Neural progenitor cell (in vitro differentiated cells): ENCODE measurements at regions not wholly inside any gene's neighbourhood (a gene's known extent, or its start where the extent isn't known, plus 50 kb on each side); places are given as distances from the start of the nearest gene placed in this dataset.
A peak's percentile ranks its signal among the peaks of the same experiment; 100 is the strongest.

Experiments used
- DNase-seq: peaks from one replicate; pipeline ENCODE4 v3.0.0-alpha.2; 2016; ENCODE audit warnings: low spot score
- H2AFZ ChIP-seq: fragments of 200-600 bp; sonication (generic); replicated peaks from 2 replicates; pipeline ENCODE4 v1.6.1; 2016; ENCODE audit warnings: antibody characterized with exemption
- H3F3A ChIP-seq: fragments of 200-600 bp; sonication (generic); 2 replicates; pipeline ENCODE4 v1.6.1; 2016; ENCODE audit warnings: antibody characterized with exemption, low read depth
- H3K27ac ChIP-seq: fragments of 200-600 bp; sonication (generic); 2 replicates; pipeline ENCODE4 v1.5.1; 2016; ENCODE audit warnings: mild to moderate bottlenecking
- H3K27me3 ChIP-seq: fragments of 200-600 bp; sonication (generic); 2 replicates; pipeline ENCODE4 v1.6.1; 2016; ENCODE audit warnings: mild to moderate bottlenecking, moderate library complexity
- H3K36me3 ChIP-seq: fragments of 200-600 bp; sonication (generic); 2 replicates; pipeline ENCODE4 v1.5.1; 2016
- H3K4me1 ChIP-seq: fragments of 200-600 bp; sonication (generic); 2 replicates; pipeline ENCODE4 v1.6.1; 2016; ENCODE audit warnings: mixed run types
- H3K4me2 ChIP-seq: fragments of 200-600 bp; sonication (generic); 2 replicates; pipeline ENCODE4 v1.6.1; 2016
- H3K4me3 ChIP-seq: fragments of 200-600 bp; sonication (generic); 2 replicates; pipeline ENCODE4 v1.5.1; 2016
- H3K79me2 ChIP-seq: fragments of 200-600 bp; sonication (generic); 2 replicates; pipeline ENCODE4 v1.6.1; 2016; ENCODE audit warnings: low read depth
- H3K9ac ChIP-seq: fragments of 200-600 bp; sonication (generic); 2 replicates; pipeline ENCODE4 v1.6.1; 2016
- H3K9me3 ChIP-seq: fragments of 200-600 bp; sonication (generic); 2 replicates; pipeline ENCODE4 v1.5.1; 2016; ENCODE audit warnings: low read depth
- H4K20me1 ChIP-seq: fragments of 200-600 bp; sonication (generic); 2 replicates; pipeline ENCODE4 v1.6.1; 2016; ENCODE audit warnings: low read depth
- H3K27ac Mint-ChIP-seq: 3 replicates; pipeline ENCODE4 v1.8.0; 2021; ENCODE audit warnings: mixed read lengths
- H3K27me3 Mint-ChIP-seq: 2 replicates; pipeline ENCODE4 v1.8.0; 2022; ENCODE audit warnings: low read depth, mild to moderate bottlenecking, inconsistent platforms, moderate library complexity, mixed read lengths; ENCODE audit not compliant: insufficient read depth
- H3K36me3 Mint-ChIP-seq: 3 replicates; pipeline ENCODE4 v1.8.0; 2021; ENCODE audit warnings: mixed read lengths
- H3K4me1 Mint-ChIP-seq: 3 replicates; pipeline ENCODE4 v1.8.0; 2021; ENCODE audit warnings: mixed read lengths
- H3K4me3 Mint-ChIP-seq: 3 replicates; pipeline ENCODE4 v1.8.0; 2021; ENCODE audit warnings: mild to moderate bottlenecking, moderate library complexity, mixed read lengths
- H3K9me3 Mint-ChIP-seq: 3 replicates; pipeline ENCODE4 v1.8.0; 2020; ENCODE audit warnings: mixed read lengths
- EZH2 ChIP-seq: fragments of 200-600 bp; sonication (generic); IDR thresholded peaks from 2 replicates; pipeline ENCODE4 v1.6.1; 2017; ENCODE audit warnings: antibody characterized with exemption, mild to moderate bottlenecking, moderate library complexity
- EZH2phosphoT487 ChIP-seq: fragments of 200-600 bp; sonication (generic); IDR thresholded peaks from 2 replicates; pipeline ENCODE4 v1.6.1; 2017; ENCODE audit warnings: antibody characterized with exemption
- TF ChIP-seq, protein P1 (sequence below): fragments of 200-600 bp; sonication (generic); IDR thresholded peaks from 2 replicates; pipeline ENCODE4 v1.5.1; 2017; ENCODE audit warnings: antibody characterized with exemption, mild to moderate bottlenecking

- no peaks in the 10 kb centered on the region for H4K20me1 ChIP-seq
- no peaks in the 10 kb centered on the region for H3K9me3 Mint-ChIP-seq
- no peaks in the 10 kb centered on the region for H3K36me3 ChIP-seq
- TF ChIP-seq EZH2phosphoT487 (no peak), EZH2 (no peak)
- TF ChIP-seq, protein P1, sequence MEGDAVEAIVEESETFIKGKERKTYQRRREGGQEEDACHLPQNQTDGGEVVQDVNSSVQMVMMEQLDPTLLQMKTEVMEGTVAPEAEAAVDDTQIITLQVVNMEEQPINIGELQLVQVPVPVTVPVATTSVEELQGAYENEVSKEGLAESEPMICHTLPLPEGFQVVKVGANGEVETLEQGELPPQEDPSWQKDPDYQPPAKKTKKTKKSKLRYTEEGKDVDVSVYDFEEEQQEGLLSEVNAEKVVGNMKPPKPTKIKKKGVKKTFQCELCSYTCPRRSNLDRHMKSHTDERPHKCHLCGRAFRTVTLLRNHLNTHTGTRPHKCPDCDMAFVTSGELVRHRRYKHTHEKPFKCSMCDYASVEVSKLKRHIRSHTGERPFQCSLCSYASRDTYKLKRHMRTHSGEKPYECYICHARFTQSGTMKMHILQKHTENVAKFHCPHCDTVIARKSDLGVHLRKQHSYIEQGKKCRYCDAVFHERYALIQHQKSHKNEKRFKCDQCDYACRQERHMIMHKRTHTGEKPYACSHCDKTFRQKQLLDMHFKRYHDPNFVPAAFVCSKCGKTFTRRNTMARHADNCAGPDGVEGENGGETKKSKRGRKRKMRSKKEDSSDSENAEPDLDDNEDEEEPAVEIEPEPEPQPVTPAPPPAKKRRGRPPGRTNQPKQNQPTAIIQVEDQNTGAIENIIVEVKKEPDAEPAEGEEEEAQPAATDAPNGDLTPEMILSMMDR = no peak
- H2AFZ ChIP-seq = peak overlapping the region; percentile 32
- no peak overlapping the region for H3K4me3 ChIP-seq
- no peaks in the 10 kb centered on the region for H3K79me2 ChIP-seq
- H3F3A ChIP-seq = no peaks in the 10 kb centered on the region
- no peak overlapping the region for H3K27ac ChIP-seq
- H3K4me2 ChIP-seq = no peak overlapping the region
- no peaks in the 10 kb centered on the region for H3K27me3 ChIP-seq
- no peak overlapping the region for H3K27ac Mint-ChIP-seq
- no peaks in the 10 kb centered on the region for H3K36me3 Mint-ChIP-seq
- peaks cover 6% of the 10 kb centered on the region for H3K4me1 ChIP-seq
- H3K27me3 Mint-ChIP-seq = peaks cover 4% of the 10 kb centered on the region
- H3K9ac ChIP-seq = no peak overlapping the region
- no peak for DNase-seq
- no peaks in the 10 kb centered on the region for H3K9me3 ChIP-seq
- no peak overlapping the region for H3K4me3 Mint-ChIP-seq
- peaks cover 12% of the 10 kb centered on the region for H3K4me1 Mint-ChIP-seq
These were observed 53.4 kb upstream of the NEO1 start for GRCh38 chr15:72998681-72999466.

DNA sequence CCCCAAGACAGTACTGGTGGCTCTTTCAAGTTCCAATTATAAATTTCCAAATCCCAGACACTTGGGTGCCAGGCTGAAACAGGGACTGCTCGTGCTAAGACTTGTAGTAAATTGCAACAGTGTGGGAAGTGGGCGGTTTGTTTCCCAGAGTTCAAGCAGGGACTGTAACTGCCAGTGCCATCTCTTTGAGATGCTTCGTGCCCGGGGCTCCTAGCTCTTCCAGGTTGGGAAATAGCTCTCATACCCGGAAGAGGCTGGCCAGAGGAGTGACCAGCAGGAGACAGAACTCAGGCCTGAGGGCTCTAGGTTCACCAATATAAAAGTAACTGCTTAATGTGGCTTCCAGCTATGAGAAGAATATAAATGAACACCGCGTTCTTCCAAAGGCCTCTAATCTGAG is 54.0 kb upstream of the NEO1 start:
- H4K20me1 ChIP-seq = no peaks in the 10 kb centered on the region
- H3K9ac ChIP-seq = no peak overlapping the region
- no peaks in the 10 kb centered on the region for H3K36me3 Mint-ChIP-seq
- H3K4me1 ChIP-seq = peaks cover 6% of the 10 kb centered on the region
- H3K36me3 ChIP-seq = no peaks in the 10 kb centered on the region
- no peak overlapping the region for H3K4me3 Mint-ChIP-seq
- no peak overlapping the region for H3K27ac ChIP-seq
- H3K27me3 ChIP-seq = no peaks in the 10 kb centered on the region
- peaks cover 13% of the 10 kb centered on the region for H3K4me1 Mint-ChIP-seq
- H3F3A ChIP-seq = no peaks in the 10 kb centered on the region
- H3K79me2 ChIP-seq = no peaks in the 10 kb centered on the region
- no peak overlapping the region for H2AFZ ChIP-seq
- no peaks in the 10 kb centered on the region for H3K9me3 ChIP-seq
- no peak overlapping the region for H3K27ac Mint-ChIP-seq
- no peak overlapping the region for H3K4me3 ChIP-seq
- DNase-seq = no peak
- TF ChIP-seq EZH2phosphoT487 = no peak
- TF ChIP-seq, protein P1 = no peak
- H3K4me2 ChIP-seq = no peak overlapping the region
- peaks cover 4% of the 10 kb centered on the region for H3K27me3 Mint-ChIP-seq
- no peaks in the 10 kb centered on the region for H3K9me3 Mint-ChIP-seq

DNA sequence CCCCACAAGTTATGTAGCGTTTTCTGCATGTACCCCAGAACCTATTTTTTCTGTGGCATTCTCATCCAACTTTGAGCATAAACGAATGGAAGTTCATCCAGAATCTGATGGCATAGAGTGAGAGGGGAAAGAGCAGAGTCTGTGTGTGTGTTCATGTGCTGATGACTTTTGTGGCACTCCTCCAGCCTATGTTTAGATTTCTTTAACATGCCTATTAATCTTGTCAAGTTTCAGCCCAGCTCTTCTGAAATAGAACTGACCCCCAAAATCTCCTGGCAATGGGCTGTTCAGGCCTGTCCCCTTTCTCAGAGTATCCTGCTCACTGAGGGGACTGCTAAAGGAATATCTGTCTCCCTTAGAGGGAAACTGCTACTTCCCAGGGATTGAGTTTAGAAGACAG is 56.4 kb upstream of the NEO1 start:
- Histone ChIP-seq H3K27ac (no peak overlapping the region), H4K20me1 (no peaks in the 10 kb centered on the region), H3K4me3 (no peak overlapping the region), H3K9me3 (no peaks in the 10 kb centered on the region), H3F3A (no peaks in the 10 kb centered on the region), H3K4me1 (peaks cover 6% of the 10 kb centered on the region), H3K27me3 (no peaks in the 10 kb centered on the region), H3K4me2 (no peak overlapping the region), H3K79me2 (no peaks in the 10 kb centered on the region), H3K9ac (no peak overlapping the region), H3K36me3 (no peaks in the 10 kb centered on the region), H2AFZ (no peak overlapping the region)
- no peak for TF ChIP-seq EZH2
- TF ChIP-seq, protein P1 = no peak
- TF ChIP-seq EZH2phosphoT487 = no peak
- H3K4me3 Mint-ChIP-seq = no peak overlapping the region
- H3K4me1 Mint-ChIP-seq = peaks cover 13% of the 10 kb centered on the region
- no peaks in the 10 kb centered on the region for H3K36me3 Mint-ChIP-seq
- no peak for DNase-seq
- H3K9me3 Mint-ChIP-seq = no peaks in the 10 kb centered on the region
- H3K27ac Mint-ChIP-seq = no peak overlapping the region
- peaks cover 4% of the 10 kb centered on the region for H3K27me3 Mint-ChIP-seq
